OCI-LY3 (cell line): ENCODE measurements at regions not wholly inside any gene's neighbourhood (a gene's known extent, or its start where the extent isn't known, plus 50 kb on each side); places are given as distances from the start of the nearest gene placed in this dataset.

Experiments used
- H2AFZ ChIP-seq: fragments of 200-600, 300-600 bp; shearing (Covaris generic); 2 replicates; pipeline ENCODE4 v1.6.0; 2014; ENCODE audit warnings: antibody characterized with exemption, low read depth, low read length
- H3K27ac ChIP-seq: fragments of 200-600, 300-600 bp; sonication (generic); 2 replicates; pipeline ENCODE4 v1.5.1; 2014; ENCODE audit warnings: mild to moderate bottlenecking, low read length, moderate library complexity, mixed read lengths
- H3K27me3 ChIP-seq: fragments of 200-600, 300-600 bp; sonication (generic); 2 replicates; pipeline ENCODE4 v1.6.1; 2014; ENCODE audit warnings: low read depth, low read length, mixed read lengths
- H3K36me3 ChIP-seq: fragments of 200-600, 300-600 bp; sonication (generic); replicated peaks from 2 replicates; pipeline ENCODE3; 2014; ENCODE audit warnings: low read depth, low read length, mixed read lengths
- H3K4me1 ChIP-seq: fragments of 300-600, 200-600 bp; sonication (generic); 2 replicates; pipeline ENCODE4 v1.6.1; 2014; ENCODE audit warnings: low read length, mixed read lengths
- H3K4me2 ChIP-seq: fragments of 200-600, 300-600 bp; sonication (generic); 2 replicates; pipeline ENCODE4 v1.6.1; 2014; ENCODE audit warnings: low read length, mixed read lengths
- H3K4me3 ChIP-seq: fragments of 300-600, 200-600 bp; sonication (generic); 2 replicates; pipeline ENCODE4 v1.5.1; 2014; ENCODE audit warnings: antibody characterized with exemption, mild to moderate bottlenecking, low read length, moderate library complexity
- H3K79me2 ChIP-seq: fragments of 300-600, 200-600 bp; shearing (Covaris generic); 2 replicates; pipeline ENCODE4 v1.6.1; 2014; ENCODE audit warnings: mild to moderate bottlenecking, low read length, mixed read lengths
- H3K9ac ChIP-seq: fragments of 300-600, 200-600 bp; shearing (Covaris generic); 2 replicates; pipeline ENCODE4 v1.6.0; 2014; ENCODE audit warnings: mild to moderate bottlenecking, low read length, moderate library complexity
- H3K9me3 ChIP-seq: fragments of 200-600, 300-600 bp; shearing (Covaris generic); 2 replicates; pipeline ENCODE4 v1.6.1; 2014; ENCODE audit warnings: low read length, mixed read lengths; ENCODE audit not compliant: insufficient read depth
- H4K20me1 ChIP-seq: fragments of 200-600, 300-600 bp; sonication (generic); 2 replicates; pipeline ENCODE4 v1.6.1; 2016; ENCODE audit warnings: low read length, mixed read lengths; ENCODE audit not compliant: insufficient read depth
- EZH2phosphoT487 ChIP-seq: fragments of 200-600 bp; shearing (Covaris generic); IDR thresholded peaks from 2 replicates; pipeline ENCODE4 v1.6.1; 2018; ENCODE audit warnings: antibody characterized with exemption, mixed run types, low read depth
- TF ChIP-seq, protein P1 (sequence below): fragments of 200-600, 300-600 bp; sonication (generic); IDR thresholded peaks from 2 replicates; pipeline ENCODE4 v1.5.1; 2014; ENCODE audit warnings: antibody characterized with exemption, low read length, low read depth

DNA sequence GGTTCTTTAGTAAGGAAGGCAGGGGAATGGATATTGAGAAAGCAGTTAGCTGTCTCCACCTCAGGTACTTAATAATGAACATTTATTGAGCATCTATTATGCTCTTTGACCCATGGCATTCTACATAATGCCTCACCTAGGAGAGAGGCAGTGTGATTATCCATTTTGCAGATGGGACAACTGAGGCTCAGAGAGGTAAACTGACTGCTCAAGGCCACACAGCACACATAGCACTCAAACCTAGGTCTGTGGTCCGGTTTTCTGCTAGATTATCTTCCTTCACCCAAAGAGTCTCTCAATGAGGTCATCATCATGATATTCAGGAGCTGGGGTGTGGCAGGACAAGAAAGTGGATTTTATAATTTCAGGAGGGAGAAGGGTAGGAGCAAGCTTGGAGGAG lies 199.1 kb upstream of the LHX5 start:
- H3K4me3 ChIP-seq = no peak overlapping the region
- H3K4me2 ChIP-seq = no peak overlapping the region
- H3K4me1 ChIP-seq = no peaks in the 10 kb centered on the region
- H3K36me3 ChIP-seq = no peaks in the 10 kb centered on the region
- peaks cover 19% of the 10 kb centered on the region for H3K27me3 ChIP-seq
- H3K9me3 ChIP-seq = no peaks in the 10 kb centered on the region
- no peak overlapping the region for H3K27ac ChIP-seq
- H2AFZ ChIP-seq = no peak overlapping the region
- no peaks in the 10 kb centered on the region for H3K79me2 ChIP-seq
- no peak for TF ChIP-seq EZH2phosphoT487
- TF ChIP-seq, protein P1, sequence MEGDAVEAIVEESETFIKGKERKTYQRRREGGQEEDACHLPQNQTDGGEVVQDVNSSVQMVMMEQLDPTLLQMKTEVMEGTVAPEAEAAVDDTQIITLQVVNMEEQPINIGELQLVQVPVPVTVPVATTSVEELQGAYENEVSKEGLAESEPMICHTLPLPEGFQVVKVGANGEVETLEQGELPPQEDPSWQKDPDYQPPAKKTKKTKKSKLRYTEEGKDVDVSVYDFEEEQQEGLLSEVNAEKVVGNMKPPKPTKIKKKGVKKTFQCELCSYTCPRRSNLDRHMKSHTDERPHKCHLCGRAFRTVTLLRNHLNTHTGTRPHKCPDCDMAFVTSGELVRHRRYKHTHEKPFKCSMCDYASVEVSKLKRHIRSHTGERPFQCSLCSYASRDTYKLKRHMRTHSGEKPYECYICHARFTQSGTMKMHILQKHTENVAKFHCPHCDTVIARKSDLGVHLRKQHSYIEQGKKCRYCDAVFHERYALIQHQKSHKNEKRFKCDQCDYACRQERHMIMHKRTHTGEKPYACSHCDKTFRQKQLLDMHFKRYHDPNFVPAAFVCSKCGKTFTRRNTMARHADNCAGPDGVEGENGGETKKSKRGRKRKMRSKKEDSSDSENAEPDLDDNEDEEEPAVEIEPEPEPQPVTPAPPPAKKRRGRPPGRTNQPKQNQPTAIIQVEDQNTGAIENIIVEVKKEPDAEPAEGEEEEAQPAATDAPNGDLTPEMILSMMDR = no peak
- H3K9ac ChIP-seq = no peak overlapping the region
- no peaks in the 10 kb centered on the region for H4K20me1 ChIP-seq

- Histone ChIP-seq H3K4me1 (no peaks in the 10 kb centered on the region), H4K20me1 (no peaks in the 10 kb centered on the region), H3K9me3 (no peaks in the 10 kb centered on the region), H3K79me2 (no peaks in the 10 kb centered on the region), H3K4me3 (no peak overlapping the region), H3K27me3 (peaks cover 19% of the 10 kb centered on the region), H3K4me2 (no peak overlapping the region), H3K36me3 (no peaks in the 10 kb centered on the region), H2AFZ (no peak overlapping the region), H3K9ac (no peak overlapping the region), H3K27ac (no peak overlapping the region)
- TF ChIP-seq EZH2phosphoT487 = no peak
- TF ChIP-seq, protein P1 = no peak
Measured at GRCh38 chr12:113667676-113668356, 196.1 kb upstream of the LHX5 start.

DNA sequence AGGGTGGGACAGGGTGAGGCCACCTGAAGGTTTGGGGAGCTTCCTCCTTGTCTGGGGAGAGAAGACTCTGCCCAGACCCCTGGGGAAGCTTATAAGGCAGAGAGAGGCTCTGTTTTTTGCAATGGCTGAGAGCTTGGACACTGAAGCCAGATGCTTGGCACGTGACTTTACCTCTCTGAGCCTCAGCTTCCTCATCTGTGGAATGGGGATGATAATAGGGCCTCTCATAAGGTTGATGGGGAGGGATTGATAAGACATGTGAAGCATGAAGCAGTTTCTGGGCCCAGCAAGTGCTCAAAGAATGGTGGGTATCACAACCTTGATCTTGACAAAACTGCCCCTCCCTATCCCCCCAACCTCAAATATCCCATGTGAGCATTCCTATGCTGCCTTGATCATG lies 195.4 kb upstream of the LHX5 start:
- H3K9ac ChIP-seq = no peak overlapping the region
- no peaks in the 10 kb centered on the region for H3K36me3 ChIP-seq
- H3K9me3 ChIP-seq = no peaks in the 10 kb centered on the region
- TF ChIP-seq, protein P1 = no peak
- no peak for TF ChIP-seq EZH2phosphoT487
- H3K79me2 ChIP-seq = no peaks in the 10 kb centered on the region
- H3K4me3 ChIP-seq = no peak overlapping the region
- no peak overlapping the region for H3K4me2 ChIP-seq
- H4K20me1 ChIP-seq = no peaks in the 10 kb centered on the region
- peaks cover 19% of the 10 kb centered on the region for H3K27me3 ChIP-seq
- H3K4me1 ChIP-seq = no peaks in the 10 kb centered on the region
- no peak overlapping the region for H3K27ac ChIP-seq
- no peak overlapping the region for H2AFZ ChIP-seq

DNA sequence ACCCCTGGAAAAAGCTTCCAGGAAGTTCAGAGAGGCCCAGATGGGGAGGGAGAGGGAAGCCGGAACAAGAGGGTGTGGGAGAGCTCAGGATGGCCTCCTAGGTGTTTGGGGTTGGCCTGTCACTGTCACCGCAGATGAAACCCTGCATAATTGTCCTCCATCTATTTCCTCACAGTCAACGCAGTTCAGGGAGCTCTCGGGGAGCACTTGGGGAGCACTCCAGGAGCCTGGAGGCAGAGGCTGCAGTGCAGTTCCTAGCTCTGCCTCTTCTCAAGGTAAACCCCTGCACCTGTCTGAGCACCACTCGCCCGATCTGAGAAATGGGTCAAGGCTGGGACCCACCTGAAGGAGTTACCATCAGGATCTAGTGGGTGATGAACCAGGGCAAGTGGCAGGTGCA lies 194.6 kb upstream of the LHX5 start:
- Histone ChIP-seq H2AFZ (no peak overlapping the region), H3K9ac (no peak overlapping the region), H4K20me1 (no peaks in the 10 kb centered on the region), H3K27ac (no peak overlapping the region), H3K36me3 (no peaks in the 10 kb centered on the region), H3K27me3 (peaks cover 19% of the 10 kb centered on the region), H3K9me3 (no peaks in the 10 kb centered on the region), H3K4me1 (no peaks in the 10 kb centered on the region), H3K79me2 (no peaks in the 10 kb centered on the region), H3K4me2 (no peak overlapping the region), H3K4me3 (no peak overlapping the region)
- TF ChIP-seq, protein P1 = no peak
- no peak for TF ChIP-seq EZH2phosphoT487
